Midbrain (tissue), 1 donor: ENCODE measurements at regions not wholly inside any gene's neighbourhood (a gene's known extent, or its start where the extent isn't known, plus 50 kb on each side); places are given as distances from the start of the nearest gene placed in this dataset.
"Not testable (repeated sequence)": the region's sequence is repeated elsewhere in the genome, so short reads cannot be mapped to it uniquely, and the experiment has no call there.

Experiments used
- DNase-seq: peaks from one replicate; lab custom pipeline; 2025; lab: John Stamatoyannopoulos, UW

GRCh38 chr4:79175716-79176115 is 150.1 kb downstream of the NAA11 start:
- no peak for DNase-seq

GRCh38 chr4:79174490-79175252 is 151.2 kb downstream of the NAA11 start:
- DNase-seq = peak; percentile 18

GRCh38 chr4:79173186-79173585 is 152.7 kb downstream of the NAA11 start:
- no peak for DNase-seq

GRCh38 chr4:79170077-79170476 is 155.8 kb downstream of the NAA11 start:
- no peak for DNase-seq

GRCh38 chr4:79164907-79165610 is 160.8 kb downstream of the NAA11 start:
- DNase-seq = no peak

- DNase-seq = no peak
Measured at GRCh38 chr4:79163981-79164490, 161.8 kb downstream of the NAA11 start.

- DNase-seq = no peak
Measured at GRCh38 chr4:79160962-79161361, 164.9 kb downstream of the NAA11 start.

GRCh38 chr4:79158705-79159104 is 167.2 kb downstream of the NAA11 start:
- DNase-seq = not testable (repeated sequence)

- DNase-seq = no peak
Measured at GRCh38 chr4:79155336-79155735, 170.5 kb downstream of the NAA11 start.

- DNase-seq = no peak
Measured at GRCh38 chr4:79150820-79151416, 174.9 kb downstream of the NAA11 start.

- no peak for DNase-seq
Measured at GRCh38 chr4:79148369-79148768, 177.5 kb downstream of the NAA11 start.

GRCh38 chr4:79147251-79147650 is 178.6 kb downstream of the NAA11 start:
- no peak for DNase-seq

- no peak for DNase-seq
Measured at GRCh38 chr4:79141530-79141929, 184.3 kb downstream of the NAA11 start.

GRCh38 chr4:79134767-79135166 is 191.1 kb downstream of the NAA11 start:
- no peak for DNase-seq

GRCh38 chr4:79132826-79133225 is 193.0 kb downstream of the NAA11 start:
- DNase-seq = no peak

- DNase-seq = no peak
Measured at GRCh38 chr4:79121875-79122358, 182.7 kb upstream of the PAQR3 start.

GRCh38 chr4:79121223-79121622 is 182.0 kb upstream of the PAQR3 start:
- no peak for DNase-seq

GRCh38 chr4:79117051-79117450 is 177.8 kb upstream of the PAQR3 start:
- not testable (repeated sequence) for DNase-seq

- no peak for DNase-seq
Measured at GRCh38 chr4:79107014-79107413, 167.8 kb upstream of the PAQR3 start.

GRCh38 chr4:79088946-79089691 is 149.9 kb upstream of the PAQR3 start:
- no peak for DNase-seq

GRCh38 chr4:79087071-79087470 is 147.8 kb upstream of the PAQR3 start:
- peak; percentile 14 for DNase-seq
